Renal cortex interstitium (tissue), 11 donors: ENCODE measurements at regions not wholly inside any gene's neighbourhood (a gene's known extent, or its start where the extent isn't known, plus 50 kb on each side); places are given as distances from the start of the nearest gene placed in this dataset.

Source experiments
- DNase-seq, 11 donors: peaks; one replicate each; pipeline ENCODE4 v3.0.0-alpha.2; 2013; ENCODE audit warnings: low read depth in 9 of 11, low spot score in 4 of 11; ENCODE audit errors: extremely low read depth in 1 of 11

- no peak for DNase-seq
Observed at GRCh38 chr2:220451438-220451837, 824.0 kb downstream of the SLC4A3 start.

- no peak for DNase-seq
Observed at GRCh38 chr2:220452561-220452960, 825.1 kb downstream of the SLC4A3 start.

DNA sequence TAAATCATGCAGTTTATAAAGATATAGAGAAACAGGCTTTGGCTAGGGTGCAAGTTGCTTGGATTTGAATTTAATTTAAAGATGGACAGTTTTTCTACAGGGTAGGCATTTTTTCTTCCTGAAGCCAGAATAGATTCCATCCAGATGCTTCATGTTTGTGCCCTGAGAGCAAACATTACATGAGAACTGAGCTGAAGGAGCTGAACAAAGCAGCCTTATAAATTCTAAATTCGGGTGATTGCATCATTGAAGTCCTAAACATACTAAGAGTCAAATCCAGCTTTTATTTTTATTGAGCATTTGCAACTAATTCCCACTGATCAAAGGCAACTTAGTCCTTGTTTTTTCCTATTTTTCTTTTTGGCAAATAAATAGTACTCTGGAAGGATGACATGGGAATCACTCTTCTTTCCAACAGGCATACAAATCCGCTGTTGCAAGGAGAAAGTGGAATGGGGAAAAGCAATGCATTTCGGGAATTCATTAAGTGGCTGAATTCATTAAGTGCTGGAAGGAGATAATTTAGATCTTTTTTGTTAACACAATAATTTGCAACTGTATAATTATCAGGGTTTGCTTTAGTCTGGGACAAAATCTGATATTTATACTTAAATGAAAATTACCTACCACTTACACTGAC is 828.0 kb downstream of the SLC4A3 start:
- DNase-seq: no peak

DNA sequence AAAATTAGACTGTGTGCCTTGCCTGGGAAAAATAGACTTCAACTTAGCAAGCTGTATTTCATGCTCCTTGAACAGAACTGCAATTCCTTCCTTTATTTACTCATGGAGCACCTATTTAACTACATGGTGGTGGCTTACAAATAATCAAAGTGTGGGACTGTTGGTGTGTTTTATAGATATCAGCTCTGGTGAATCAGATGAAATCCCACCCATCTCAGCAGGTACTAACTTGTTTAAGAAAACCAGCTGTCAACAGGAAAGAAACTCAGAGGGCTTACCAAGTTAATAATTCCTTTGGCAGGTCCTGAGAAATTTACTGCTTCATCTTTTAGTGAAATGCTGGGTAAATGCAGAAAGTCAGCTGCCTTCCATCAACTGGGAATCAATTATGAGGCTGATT is 830.6 kb downstream of the SLC4A3 start:
- DNase-seq: no peak

- no peak for DNase-seq
Observed at GRCh38 chr2:220460257-220460985, 833.0 kb downstream of the SLC4A3 start.

DNA sequence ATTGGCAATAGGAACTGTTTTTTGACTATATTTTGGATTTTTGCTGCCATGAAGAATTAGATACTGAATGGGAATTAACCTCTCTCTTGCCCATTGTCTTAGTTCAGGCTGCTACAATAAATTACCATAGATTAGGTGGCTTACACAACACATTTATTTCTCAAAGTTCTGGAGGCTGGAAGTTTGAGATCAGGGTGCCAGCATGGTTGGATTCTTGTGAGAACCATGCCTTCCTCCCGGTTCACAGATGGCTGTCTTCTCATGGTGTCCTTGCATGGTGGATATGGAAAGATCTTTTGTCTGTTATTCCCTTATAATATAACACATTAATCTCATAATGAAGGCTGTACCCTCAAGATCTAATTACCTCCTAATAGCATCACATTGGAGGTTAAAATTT is 836.4 kb downstream of the SLC4A3 start:
- DNase-seq: no peak

DNA sequence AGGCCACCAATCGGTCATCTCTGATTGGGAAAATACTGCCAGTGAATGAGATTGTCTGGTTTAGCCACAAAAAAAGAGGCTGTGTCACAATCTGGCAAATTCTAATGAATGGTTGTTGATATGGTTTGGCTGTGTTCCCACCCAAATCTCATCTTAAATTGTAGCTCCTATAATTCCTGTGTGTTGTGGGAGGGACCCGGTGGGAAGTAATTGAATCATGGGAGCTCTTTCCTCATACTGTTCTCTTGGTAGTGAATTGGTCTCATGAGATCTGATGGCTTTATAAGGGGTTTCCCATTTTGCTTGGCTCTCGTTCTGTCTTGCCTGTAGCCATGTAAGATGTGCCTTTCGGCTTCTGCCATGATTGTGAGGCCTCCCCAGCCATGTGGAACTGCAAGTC is 838.3 kb downstream of the SLC4A3 start:
- no peak for DNase-seq

DNA sequence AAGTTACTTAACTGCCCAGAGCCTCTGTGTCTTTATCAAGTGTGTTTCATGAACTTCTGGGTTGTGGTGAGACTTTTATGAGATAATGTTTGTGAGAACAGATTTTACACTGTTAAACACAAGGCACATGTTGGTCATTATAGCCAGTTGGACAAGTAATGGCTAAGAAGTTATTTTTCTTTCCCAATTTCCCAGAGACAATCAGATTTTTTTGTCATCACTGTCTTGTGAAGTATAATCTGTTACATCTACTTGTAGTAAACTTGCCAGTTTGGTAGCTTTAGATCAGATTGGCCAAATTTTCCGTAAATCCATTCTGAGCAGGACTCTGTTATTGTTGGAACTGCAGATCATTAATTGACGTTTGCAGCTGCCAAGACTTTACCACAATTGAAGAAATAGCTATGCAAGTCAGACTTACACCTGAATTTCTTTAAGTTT is 838.8 kb downstream of the SLC4A3 start:
- no peak for DNase-seq

DNA sequence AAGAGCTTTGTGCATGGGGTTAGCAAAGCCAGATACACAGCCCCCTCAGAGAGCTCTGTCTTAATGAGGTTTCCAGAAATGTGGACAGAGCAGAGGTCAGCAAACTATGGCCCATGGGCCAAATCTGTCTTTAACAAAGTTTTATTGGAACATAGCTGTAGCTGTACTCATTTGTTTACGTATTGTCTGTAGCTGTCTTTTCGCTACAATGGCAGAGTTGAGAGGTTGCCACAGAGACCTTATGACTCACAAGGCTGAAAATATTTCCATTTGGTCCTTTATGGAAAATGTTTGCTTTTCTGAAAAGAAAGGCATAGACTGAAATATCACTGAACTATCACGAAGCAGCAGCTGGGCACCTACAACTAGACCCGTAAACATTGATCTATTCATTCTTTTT is 841.8 kb downstream of the SLC4A3 start:
- DNase-seq: no peak

- no peak for DNase-seq
Observed at GRCh38 chr2:220473611-220474010, 846.2 kb downstream of the SLC4A3 start.

GRCh38 chr2:220476877-220477276 is 849.4 kb downstream of the SLC4A3 start:
- DNase-seq: no peak

GRCh38 chr2:220478305-220479058 is 851.1 kb downstream of the SLC4A3 start:
- peak in 1 of 11 donors; percentile 12 for DNase-seq

- no peak for DNase-seq
Observed at GRCh38 chr2:220482716-220483115, 855.3 kb downstream of the SLC4A3 start.

DNA sequence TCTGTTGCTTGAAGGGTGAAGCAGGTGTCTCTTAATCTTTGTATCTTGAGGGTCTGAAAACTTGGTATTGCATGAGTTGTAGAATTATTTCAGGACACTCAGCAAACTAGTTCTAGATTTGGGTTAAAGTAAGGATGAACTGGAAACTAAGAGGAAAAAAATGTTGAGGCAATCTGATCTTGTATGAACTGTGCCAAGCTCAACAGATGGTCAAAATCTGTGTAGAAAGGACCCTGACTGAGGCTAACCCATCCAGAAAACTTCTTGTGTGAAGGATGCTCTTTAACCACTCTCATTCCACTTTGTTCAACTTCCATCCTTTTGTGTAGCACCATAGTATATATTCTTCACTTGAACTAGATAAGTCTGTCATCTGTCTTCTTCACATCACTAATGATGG is 861.7 kb downstream of the SLC4A3 start:
- no peak for DNase-seq

- peak in 4 of 11 donors; percentile 5 to 14 (median 8) for DNase-seq
Observed at GRCh38 chr2:220491670-220492069, 864.2 kb downstream of the SLC4A3 start.

- no peak for DNase-seq
Observed at GRCh38 chr2:220493871-220494525, 866.6 kb downstream of the SLC4A3 start.

DNA sequence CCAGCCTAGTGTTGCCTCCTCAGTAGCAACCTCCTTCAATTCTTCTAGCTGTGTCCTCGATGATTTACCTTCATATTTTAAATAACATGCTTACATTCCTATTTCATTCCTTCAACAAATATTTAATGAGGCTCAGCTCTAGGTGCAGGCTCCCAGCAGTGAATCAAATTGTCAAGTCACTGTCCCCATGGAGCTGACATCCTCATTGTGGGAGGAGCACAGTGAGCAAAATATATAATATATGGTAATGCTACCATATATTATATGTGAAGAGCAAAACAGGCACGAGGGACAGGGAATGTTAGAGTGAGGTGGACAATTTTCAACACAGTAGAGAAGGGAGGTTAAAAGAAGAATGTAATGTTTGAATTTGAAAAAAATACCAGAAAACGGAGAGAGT is 869.1 kb downstream of the SLC4A3 start:
- no peak for DNase-seq

DNA sequence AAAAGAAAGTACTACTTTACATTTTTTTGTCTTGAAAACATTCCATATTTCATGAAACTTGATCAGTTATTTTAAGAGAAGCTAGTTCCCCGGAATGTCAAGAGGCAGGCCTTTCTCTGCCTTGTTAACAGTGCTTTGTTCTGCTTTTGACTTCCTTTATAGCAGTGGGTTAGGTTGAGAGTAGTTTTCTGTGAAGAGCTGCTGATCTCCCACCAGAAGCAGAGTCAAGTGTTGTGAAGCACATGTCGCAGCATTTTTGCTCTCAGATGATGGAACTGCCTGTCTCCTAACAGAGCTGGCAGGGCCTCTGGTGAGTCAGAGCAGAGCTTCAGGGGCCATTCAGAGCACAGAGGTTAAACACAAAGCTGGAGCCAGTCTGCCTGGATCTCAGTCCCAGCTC is 871.8 kb downstream of the SLC4A3 start:
- DNase-seq: no peak

DNA sequence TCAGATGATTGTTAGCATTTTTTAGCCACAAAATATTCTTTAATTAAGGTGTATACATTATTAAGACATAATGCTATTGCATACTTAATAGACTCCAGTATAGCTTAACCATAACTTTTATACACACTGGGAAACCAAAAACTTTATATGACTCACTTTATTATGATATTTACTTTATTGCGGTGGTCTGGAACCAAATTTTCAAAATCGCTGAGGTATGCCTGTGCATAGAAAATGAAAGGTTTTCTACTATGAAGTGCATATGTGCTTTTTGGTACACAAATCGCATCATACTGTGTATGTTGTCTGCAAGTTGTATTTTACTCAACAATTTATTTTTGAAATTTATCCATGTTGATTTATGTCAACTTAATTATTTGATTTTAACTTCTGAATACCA is 875.1 kb downstream of the SLC4A3 start:
- no peak for DNase-seq

DNA sequence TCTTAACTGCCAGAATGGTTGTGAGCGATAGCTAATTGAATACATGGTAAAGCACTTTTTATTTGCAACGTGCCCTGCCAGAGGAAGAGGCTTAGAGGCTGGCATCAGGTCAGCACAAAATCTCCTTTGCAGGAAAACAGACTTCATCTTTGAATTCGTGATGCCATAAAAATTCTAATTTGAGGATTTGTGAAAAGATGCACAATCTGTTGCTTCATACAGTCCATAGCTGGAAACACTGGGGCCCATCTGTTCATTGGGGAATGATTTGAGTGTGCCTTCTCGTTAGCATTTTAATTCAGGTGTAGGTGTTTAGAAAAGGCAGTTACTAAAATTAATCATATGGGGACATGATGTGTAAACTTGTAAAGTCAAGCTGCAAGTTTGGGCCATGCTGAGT is 876.0 kb downstream of the SLC4A3 start:
- DNase-seq: no peak
